ENCODE measurements at regions not wholly inside any gene's neighbourhood (a gene's known extent, or its start where the extent isn't known, plus 50 kb on each side); places are given as distances from the start of the nearest gene placed in this dataset.

- Histone ChIP-seq H3K4me2 (ENCODE audit: insufficient read depth, insufficient read length, low read length) (no peak overlapping the region), H4K8ac (replicated peaks; ENCODE audit: insufficient read length, low read depth, low read length) (no peak overlapping the region), H3K27ac (ENCODE audit: insufficient read length, low read depth, low read length) (no peak overlapping the region), H2BK5ac (ENCODE audit: insufficient read length, low read length) (no peak overlapping the region), H4K5ac (ENCODE audit: insufficient read length, low read depth, low read length) (no peak overlapping the region), H3K4ac (ENCODE audit: low read depth, low read length) (no peak overlapping the region), H3K9ac (ENCODE audit: extremely low read depth, insufficient read length, low read length) (no peak overlapping the region), H2AFZ (ENCODE audit: low read length) (no peak overlapping the region), H3T11ph (ENCODE audit: low read length) (no peak overlapping the region), H2BK120ac (ENCODE audit: low read depth, low read length, poor library complexity, severe bottlenecking) (no peak overlapping the region), H3K56ac (ENCODE audit: insufficient read length, low read depth, low read length) (no peak overlapping the region), H2BK15ac (ENCODE audit: low read depth, low read length) (no peak overlapping the region), H3K79me2 (ENCODE audit: insufficient read depth, low read length) (no peaks in the 10 kb centered on the region), H3K4me1 (ENCODE audit: insufficient read depth, low read length) (0 out of 2 replicates have a peak, but pooled peaks cover 2% of the 10 kb centered on the region), H2AK5ac (ENCODE audit: insufficient read length, low read length) (no peak overlapping the region), H3K23ac (ENCODE audit: insufficient read length, low read depth, low read length) (no peak overlapping the region), H2BK12ac (ENCODE audit: insufficient read length, low read depth, low read length) (no peak overlapping the region), H3K14ac (ENCODE audit: insufficient read depth, low read length) (no peak overlapping the region), H4K91ac (ENCODE audit: insufficient read length, low read depth, low read length) (no peak overlapping the region), H3K79me1 (ENCODE audit: insufficient read depth, low read depth, low read length, poor library complexity, severe bottlenecking) (no peaks in the 10 kb centered on the region), H3K27me3 (ENCODE audit: insufficient read depth, low read length) (no peaks in the 10 kb centered on the region), H4K20me1 (ENCODE audit: control insufficient read depth, insufficient read depth, insufficient read length) (no peaks in the 10 kb centered on the region), H3K9me3 (ENCODE audit: control insufficient read depth, low read depth, low read length) (no peaks in the 10 kb centered on the region), H3K18ac (ENCODE audit: insufficient read length, low read depth, low read length) (no peak overlapping the region), H2BK20ac (ENCODE audit: low read depth, low read length, poor library complexity, severe bottlenecking) (no peak overlapping the region), H3K23me2 (ENCODE audit: insufficient read length, low read depth, low read length, poor library complexity, severe bottlenecking) (no peaks in the 10 kb centered on the region)
- Mint-ChIP-seq H3K9me3 (no peaks in the 10 kb centered on the region), H3K27ac (no peak overlapping the region; a peak in 1 of 7 replicates), H3K4me1 (peaks cover 23 to 27% of the 10 kb centered on the region in 2 experiments), H3K27me3 (ENCODE audit: low read depth) (no peaks in the 10 kb centered on the region), H3K36me3 (ENCODE audit: insufficient read depth in 1 of 3, low read depth in 3 of 3) (no peaks in the 10 kb centered on the region), H3K4me3 (no peak overlapping the region)
- TF ChIP-seq CTCF (conservative IDR thresholded peaks at IDR 0.05) = no peak
- WGBS (ENCODE audit: extremely low coverage, insufficient read length, low lambda C conversion rate) = no CpG with 5 or more reads among the region's 5 CpGs
- no peak for DNase-seq
Observed at GRCh38 chr12:69065775-69066174, 132.8 kb upstream of the CPM start.
